K562 (cell line): ENCODE measurements at regions not wholly inside any gene's neighbourhood (a gene's known extent, or its start where the extent isn't known, plus 50 kb on each side); places are given as distances from the start of the nearest gene placed in this dataset.

ENCODE experiments used
- ELF2 ChIP-seq: fragments of 250-450 bp; sonication (Bioruptor Pico); IDR thresholded peaks from 2 replicates; pipeline ENCODE4 v1.5.0; 2021; ENCODE audit warnings: mild to moderate bottlenecking
- PHF21A ChIP-seq: fragments of 450-650 bp; IDR thresholded peaks from 2 replicates; pipeline ENCODE4 v1.6.1; 2017; ENCODE audit warnings: low read depth, borderline replicate concordance
- RBM15 ChIP-seq: fragments of 200-400 bp; formaldehyde crosslinking; IDR thresholded peaks from 2 replicates; pipeline ENCODE4 v1.6.1; 2018; ENCODE audit warnings: mild to moderate bottlenecking, low read length, moderate library complexity; ENCODE audit not compliant: insufficient read depth
- TAF7 ChIP-seq: fragments of 450-650 bp; IDR thresholded peaks from 2 replicates; pipeline ENCODE4 v1.6.1; 2016; ENCODE audit warnings: missing genetic modification characterization, missing compliant biosample characterization
- ZNF696 ChIP-seq: fragments of 250-450 bp; sonication (Bioruptor Pico); conservative IDR thresholded peaks from 2 replicates; pipeline ENCODE4 v1.4.0; 2020; ENCODE audit warnings: mild to moderate bottlenecking, moderate library complexity
- TF ChIP-seq, protein P1 (sequence below): fragments of 450-650 bp; IDR thresholded peaks from 2 replicates; pipeline ENCODE4 v1.6.1; 2016; ENCODE audit warnings: mild to moderate bottlenecking
- TF ChIP-seq, protein P2 (sequence below): fragments of 450-650 bp; IDR thresholded peaks from 2 replicates; pipeline ENCODE4 v1.6.1; 2016; ENCODE audit warnings: missing biosample characterization, missing genetic modification characterization
- TF ChIP-seq, protein P3 (sequence below): fragments of 450-650 bp; IDR thresholded peaks from 2 replicates; pipeline ENCODE4 v1.6.1; 2017; ENCODE audit warnings: antibody characterized with exemption, mild to moderate bottlenecking
- TF ChIP-seq, protein P4 (sequence below): fragments of 250-450 bp; sonication (Bioruptor Pico); IDR thresholded peaks from 2 replicates; pipeline ENCODE4 v1.8.0; 2022; ENCODE audit warnings: moderate library complexity, mild to moderate bottlenecking, inconsistent platforms

DNA sequence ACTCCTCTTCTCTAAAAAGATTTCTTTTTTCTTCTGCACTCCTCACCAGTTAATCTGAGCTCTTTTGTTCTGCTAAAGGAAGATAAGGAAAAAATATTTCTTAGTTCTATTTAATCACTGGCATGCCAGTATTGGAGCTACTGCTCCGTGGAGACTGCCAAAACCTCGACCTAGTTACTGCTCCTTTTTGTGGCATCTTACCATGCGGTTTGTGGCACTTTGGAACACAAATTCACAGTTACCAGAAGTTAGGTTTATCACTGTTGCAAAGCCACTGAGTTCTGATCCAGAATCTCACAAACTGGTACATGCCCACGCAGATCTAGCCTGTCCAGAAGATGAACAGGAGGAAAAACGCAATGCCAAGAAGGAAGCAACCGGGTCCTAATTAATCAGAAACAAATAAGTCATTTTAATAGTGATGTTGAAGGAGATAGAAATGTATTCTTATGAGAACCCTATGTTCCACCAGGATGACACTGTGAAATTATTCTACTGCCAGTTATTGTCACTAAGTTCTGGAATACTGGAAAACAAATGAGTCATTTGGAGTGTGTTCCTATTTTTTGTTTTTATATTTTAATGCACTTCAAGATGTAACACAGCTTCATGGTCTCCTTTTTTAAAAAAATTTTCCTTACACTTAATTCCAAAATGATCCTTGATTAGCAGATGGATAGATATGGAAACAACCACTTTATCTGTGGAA, 106.7 kb upstream of the GK2 start (continued):
- TF ChIP-seq TAF7 (tag) (no peak), RBM15 (no peak), ZNF696 (CRISPR knock-in tag) (no peak), ELF2 (no peak), PHF21A (no peak)
- TF ChIP-seq, protein P1, sequence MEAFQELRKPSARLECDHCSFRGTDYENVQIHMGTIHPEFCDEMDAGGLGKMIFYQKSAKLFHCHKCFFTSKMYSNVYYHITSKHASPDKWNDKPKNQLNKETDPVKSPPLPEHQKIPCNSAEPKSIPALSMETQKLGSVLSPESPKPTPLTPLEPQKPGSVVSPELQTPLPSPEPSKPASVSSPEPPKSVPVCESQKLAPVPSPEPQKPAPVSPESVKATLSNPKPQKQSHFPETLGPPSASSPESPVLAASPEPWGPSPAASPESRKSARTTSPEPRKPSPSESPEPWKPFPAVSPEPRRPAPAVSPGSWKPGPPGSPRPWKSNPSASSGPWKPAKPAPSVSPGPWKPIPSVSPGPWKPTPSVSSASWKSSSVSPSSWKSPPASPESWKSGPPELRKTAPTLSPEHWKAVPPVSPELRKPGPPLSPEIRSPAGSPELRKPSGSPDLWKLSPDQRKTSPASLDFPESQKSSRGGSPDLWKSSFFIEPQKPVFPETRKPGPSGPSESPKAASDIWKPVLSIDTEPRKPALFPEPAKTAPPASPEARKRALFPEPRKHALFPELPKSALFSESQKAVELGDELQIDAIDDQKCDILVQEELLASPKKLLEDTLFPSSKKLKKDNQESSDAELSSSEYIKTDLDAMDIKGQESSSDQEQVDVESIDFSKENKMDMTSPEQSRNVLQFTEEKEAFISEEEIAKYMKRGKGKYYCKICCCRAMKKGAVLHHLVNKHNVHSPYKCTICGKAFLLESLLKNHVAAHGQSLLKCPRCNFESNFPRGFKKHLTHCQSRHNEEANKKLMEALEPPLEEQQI: no peak
- TF ChIP-seq, protein P2, sequence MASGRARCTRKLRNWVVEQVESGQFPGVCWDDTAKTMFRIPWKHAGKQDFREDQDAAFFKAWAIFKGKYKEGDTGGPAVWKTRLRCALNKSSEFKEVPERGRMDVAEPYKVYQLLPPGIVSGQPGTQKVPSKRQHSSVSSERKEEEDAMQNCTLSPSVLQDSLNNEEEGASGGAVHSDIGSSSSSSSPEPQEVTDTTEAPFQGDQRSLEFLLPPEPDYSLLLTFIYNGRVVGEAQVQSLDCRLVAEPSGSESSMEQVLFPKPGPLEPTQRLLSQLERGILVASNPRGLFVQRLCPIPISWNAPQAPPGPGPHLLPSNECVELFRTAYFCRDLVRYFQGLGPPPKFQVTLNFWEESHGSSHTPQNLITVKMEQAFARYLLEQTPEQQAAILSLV (tag): no peak
- TF ChIP-seq, protein P3, sequence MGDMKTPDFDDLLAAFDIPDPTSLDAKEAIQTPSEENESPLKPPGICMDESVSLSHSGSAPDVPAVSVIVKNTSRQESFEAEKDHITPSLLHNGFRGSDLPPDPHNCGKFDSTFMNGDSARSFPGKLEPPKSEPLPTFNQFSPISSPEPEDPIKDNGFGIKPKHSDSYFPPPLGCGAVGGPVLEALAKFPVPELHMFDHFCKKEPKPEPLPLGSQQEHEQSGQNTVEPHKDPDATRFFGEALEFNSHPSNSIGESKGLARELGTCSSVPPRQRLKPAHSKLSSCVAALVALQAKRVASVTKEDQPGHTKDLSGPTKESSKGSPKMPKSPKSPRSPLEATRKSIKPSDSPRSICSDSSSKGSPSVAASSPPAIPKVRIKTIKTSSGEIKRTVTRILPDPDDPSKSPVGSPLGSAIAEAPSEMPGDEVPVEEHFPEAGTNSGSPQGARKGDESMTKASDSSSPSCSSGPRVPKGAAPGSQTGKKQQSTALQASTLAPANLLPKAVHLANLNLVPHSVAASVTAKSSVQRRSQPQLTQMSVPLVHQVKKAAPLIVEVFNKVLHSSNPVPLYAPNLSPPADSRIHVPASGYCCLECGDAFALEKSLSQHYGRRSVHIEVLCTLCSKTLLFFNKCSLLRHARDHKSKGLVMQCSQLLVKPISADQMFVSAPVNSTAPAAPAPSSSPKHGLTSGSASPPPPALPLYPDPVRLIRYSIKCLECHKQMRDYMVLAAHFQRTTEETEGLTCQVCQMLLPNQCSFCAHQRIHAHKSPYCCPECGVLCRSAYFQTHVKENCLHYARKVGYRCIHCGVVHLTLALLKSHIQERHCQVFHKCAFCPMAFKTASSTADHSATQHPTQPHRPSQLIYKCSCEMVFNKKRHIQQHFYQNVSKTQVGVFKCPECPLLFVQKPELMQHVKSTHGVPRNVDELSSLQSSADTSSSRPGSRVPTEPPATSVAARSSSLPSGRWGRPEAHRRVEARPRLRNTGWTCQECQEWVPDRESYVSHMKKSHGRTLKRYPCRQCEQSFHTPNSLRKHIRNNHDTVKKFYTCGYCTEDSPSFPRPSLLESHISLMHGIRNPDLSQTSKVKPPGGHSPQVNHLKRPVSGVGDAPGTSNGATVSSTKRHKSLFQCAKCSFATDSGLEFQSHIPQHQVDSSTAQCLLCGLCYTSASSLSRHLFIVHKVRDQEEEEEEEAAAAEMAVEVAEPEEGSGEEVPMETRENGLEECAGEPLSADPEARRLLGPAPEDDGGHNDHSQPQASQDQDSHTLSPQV: no peak
- TF ChIP-seq, protein P4, sequence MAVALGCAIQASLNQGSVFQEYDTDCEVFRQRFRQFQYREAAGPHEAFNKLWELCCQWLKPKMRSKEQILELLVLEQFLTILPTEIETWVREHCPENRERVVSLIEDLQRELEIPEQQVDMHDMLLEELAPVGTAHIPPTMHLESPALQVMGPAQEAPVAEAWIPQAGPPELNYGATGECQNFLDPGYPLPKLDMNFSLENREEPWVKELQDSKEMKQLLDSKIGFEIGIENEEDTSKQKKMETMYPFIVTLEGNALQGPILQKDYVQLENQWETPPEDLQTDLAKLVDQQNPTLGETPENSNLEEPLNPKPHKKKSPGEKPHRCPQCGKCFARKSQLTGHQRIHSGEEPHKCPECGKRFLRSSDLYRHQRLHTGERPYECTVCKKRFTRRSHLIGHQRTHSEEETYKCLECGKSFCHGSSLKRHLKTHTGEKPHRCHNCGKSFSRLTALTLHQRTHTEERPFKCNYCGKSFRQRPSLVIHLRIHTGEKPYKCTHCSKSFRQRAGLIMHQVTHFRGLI (CRISPR knock-in tag): no peak
